Endothelial cell of umbilical vein (primary cell): ENCODE measurements at regions not wholly inside any gene's neighbourhood (a gene's known extent, or its start where the extent isn't known, plus 50 kb on each side); places are given as distances from the start of the nearest gene placed in this dataset.

Source experiments
- BruUV-seq: library from RNA; stranded (reverse); fragments of 400-500 nt; replicated peaks from 2 replicates; lab custom pipeline; 2021; lab: Mats Ljungman, UMichigan
- CTCF ChIA-PET: fragments of 300-600, 350-600 bp; sonication (Branson Sonifier 250); formaldehyde crosslinking; loops from one replicate; lab custom pipeline; 2021; ENCODE audit warnings: antibody characterized with exemption, inconsistent platforms; lab: Charles Lee
- POLR2A ChIA-PET: fragments of 300-600, 350-600 bp; sonication (Branson Sonifier 250); formaldehyde crosslinking; loops from one replicate; lab custom pipeline; 2021; ENCODE audit warnings: antibody characterized with exemption, inconsistent platforms; lab: Charles Lee
- DNase-seq: peaks from one replicate; pipeline ENCODE4 v3.0.0-alpha.2; 2011; ENCODE audit warnings: low read depth, low spot score
- FAIRE-seq: peaks from 2 replicates; lab custom pipeline; 2011; peaks lifted over from hg19 to GRCh38; lab: Jason Lieb, UNC
- H2AFZ ChIP-seq: 2 replicates; pipeline ENCODE4 v1.6.0; 2012; ENCODE audit warnings: low read depth, low read length, control low read depth, inconsistent platforms
- H3K27ac ChIP-seq: 2 replicates; pipeline ENCODE4 v1.5.1; 2011; ENCODE audit warnings: low read depth, mild to moderate bottlenecking, control low read depth, low read length, moderate library complexity; ENCODE audit not compliant: insufficient read depth
- H3K27me3 ChIP-seq, 2 experiments: 2 replicates each; pipeline versions ENCODE4 v1.6.0 to v1.6.1; 2011; ENCODE audit warnings: low read length in 2 of 2, mixed read lengths in 1 of 2; ENCODE audit not compliant: control insufficient read depth in 2 of 2, insufficient read depth in 2 of 2
- H3K36me3 ChIP-seq, 2 experiments: 2 replicates in 1 of 2; 3 replicates in 1 of 2; pipeline ENCODE4 v1.5.1; 2011; ENCODE audit warnings: low read length in 2 of 2, mild to moderate bottlenecking in 1 of 2, moderate library complexity in 1 of 2; ENCODE audit not compliant: control insufficient read depth in 2 of 2, insufficient read depth in 2 of 2; ENCODE audit errors: extremely low read depth in 1 of 2
- H3K4me1 ChIP-seq: 3 replicates; pipeline ENCODE4 v1.5.1; 2011; ENCODE audit warnings: mild to moderate bottlenecking, low read length; ENCODE audit not compliant: control insufficient read depth, insufficient read depth; ENCODE audit errors: extremely low read depth
- H3K4me2 ChIP-seq: 2 replicates; pipeline ENCODE4 v1.6.1; 2011; ENCODE audit warnings: low read length, control low read depth, mixed read lengths; ENCODE audit not compliant: insufficient read depth
- H3K4me3 ChIP-seq, 3 experiments: fragments of 200-600 bp in 1 of 3; sonication (generic), shearing (Covaris generic) in 1 of 3; replicated peaks in 1 of 3; 2 replicates each; pipeline ENCODE4 v1.5.1; 2011 to 2016; ENCODE audit warnings: control low read depth in 3 of 3, low read length in 3 of 3, mild to moderate bottlenecking in 2 of 3, inconsistent platforms in 1 of 3, low read depth in 1 of 3, moderate library complexity in 1 of 3; ENCODE audit not compliant: insufficient read depth in 1 of 3
- H3K79me2 ChIP-seq: 2 replicates; pipeline ENCODE4 v1.6.0; 2012; ENCODE audit warnings: low read length, inconsistent platforms; ENCODE audit not compliant: control insufficient read depth, insufficient read depth
- H3K9ac ChIP-seq: replicated peaks from 2 replicates; pipeline ENCODE3; 2011; ENCODE audit warnings: low read length, control low read depth; ENCODE audit not compliant: insufficient read depth; ENCODE audit errors: extremely low read depth
- H3K9me1 ChIP-seq: replicated peaks from 3 replicates; pipeline ENCODE4 v1.6.0; 2011; ENCODE audit warnings: mild to moderate bottlenecking, low read length; ENCODE audit not compliant: control insufficient read depth, insufficient read depth; ENCODE audit errors: extremely low read depth
- H3K9me3 ChIP-seq: replicated peaks from 2 replicates; pipeline ENCODE4 v1.5.1; 2012; ENCODE audit warnings: low read length, inconsistent platforms; ENCODE audit not compliant: control insufficient read depth, insufficient read depth
- H4K20me1 ChIP-seq: replicated peaks from 2 replicates; pipeline ENCODE3; 2011; ENCODE audit warnings: mild to moderate bottlenecking, low read length; ENCODE audit not compliant: control insufficient read depth, insufficient read depth; ENCODE audit errors: extremely low read depth
- EZH2 ChIP-seq: IDR thresholded peaks from 2 replicates; pipeline ENCODE4 v1.6.1; 2012; ENCODE audit warnings: borderline replicate concordance, low read depth, mild to moderate bottlenecking, moderate library complexity, low read length, inconsistent platforms; ENCODE audit not compliant: severe bottlenecking
- FOS ChIP-seq: IDR thresholded peaks from 2 replicates; pipeline ENCODE4 v1.6.1; 2011; ENCODE audit warnings: mild to moderate bottlenecking, low read length, moderate library complexity, borderline replicate concordance; ENCODE audit not compliant: insufficient read depth
- GATA2 ChIP-seq: IDR thresholded peaks from 2 replicates; pipeline ENCODE4 v1.7.0; 2011; ENCODE audit warnings: low read depth, mild to moderate bottlenecking, moderate library complexity, mixed read lengths, low read length; ENCODE audit not compliant: insufficient read length, insufficient read depth
- JUN ChIP-seq: IDR thresholded peaks from 2 replicates; pipeline ENCODE4 v1.6.1; 2011; ENCODE audit warnings: borderline replicate concordance, low read depth; ENCODE audit not compliant: insufficient read length, insufficient read depth
- MAX ChIP-seq: IDR thresholded peaks from 2 replicates; pipeline ENCODE4 v1.6.1; 2011; ENCODE audit not compliant: insufficient read depth, insufficient read length
- MYC ChIP-seq: IDR thresholded peaks from one replicate; pipeline ENCODE4 v1.6.1; 2011; ENCODE audit warnings: mild to moderate bottlenecking, low read depth, low read length
- POLR2A ChIP-seq: IDR thresholded peaks from 2 replicates; pipeline ENCODE4 v1.6.1; 2012; ENCODE audit warnings: low read depth, mild to moderate bottlenecking, control low read depth, low read length
- POLR2AphosphoS5 ChIP-seq: IDR thresholded peaks from 2 replicates; pipeline ENCODE4 v1.6.1; 2012; ENCODE audit warnings: low read depth, mild to moderate bottlenecking, control low read depth, low read length, moderate library complexity; ENCODE audit not compliant: insufficient read depth
- dilution Hi-C: fragments of 300-500 bp; cut with MboI; formaldehyde crosslinking; loops from one replicate; pipeline ENCODE4 v1.15.0; 2019; ENCODE audit warnings: low sequenced_read_pairs; ENCODE audit not compliant: extremely low pct_ligation_motif_present
- intact Hi-C: fragments of 100-400 bp; cut with micrococcal nuclease; formaldehyde crosslinking; loops from one replicate; pipeline ENCODE4 v1.10.0; 2022
- TF ChIP-seq, protein P1 (sequence below), 2 donors: IDR thresholded peaks; 1 replicate in 1 of 2; 2 replicates in 1 of 2; pipeline ENCODE4 v1.5.1; 2011; ENCODE audit warnings: low read length in 2 of 2, mild to moderate bottlenecking in 2 of 2, moderate library complexity in 2 of 2, control low read depth in 1 of 2, inconsistent platforms in 1 of 2, low read depth in 1 of 2; ENCODE audit not compliant: insufficient read depth in 1 of 2; ENCODE audit errors: extremely low read depth in 1 of 2

DNA sequence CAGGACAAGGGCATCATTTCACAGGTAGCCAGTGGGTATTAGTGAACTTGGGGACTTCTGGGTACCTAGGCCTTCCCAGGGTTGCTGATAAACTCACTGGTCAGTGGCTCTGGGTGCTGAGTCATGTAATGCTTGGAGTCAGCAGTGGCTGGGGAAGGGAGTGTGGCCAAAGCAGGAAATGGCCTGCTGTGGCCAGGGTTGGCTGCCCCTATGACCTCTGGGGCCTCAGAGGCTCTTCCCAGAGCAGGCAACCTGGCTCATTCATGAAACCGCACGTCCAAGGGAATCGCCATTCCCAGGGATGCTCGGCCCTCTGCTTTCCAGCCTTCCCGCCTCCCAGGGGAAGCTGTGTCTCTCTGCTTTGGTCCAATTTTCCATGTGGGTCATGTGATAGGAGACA, 294.9 kb downstream of the DYSF start:
- H3K9ac ChIP-seq: no peak overlapping the region
- dilution Hi-C loops (no loop called here), intact Hi-C loops (no loop called here)
- peaks cover 32% of the 10 kb centered on the region for H3K4me1 ChIP-seq
- peak; percentile 15 for FAIRE-seq
- peak; percentile 23 for TF ChIP-seq POLR2AphosphoS5
- TF ChIP-seq, protein P1, sequence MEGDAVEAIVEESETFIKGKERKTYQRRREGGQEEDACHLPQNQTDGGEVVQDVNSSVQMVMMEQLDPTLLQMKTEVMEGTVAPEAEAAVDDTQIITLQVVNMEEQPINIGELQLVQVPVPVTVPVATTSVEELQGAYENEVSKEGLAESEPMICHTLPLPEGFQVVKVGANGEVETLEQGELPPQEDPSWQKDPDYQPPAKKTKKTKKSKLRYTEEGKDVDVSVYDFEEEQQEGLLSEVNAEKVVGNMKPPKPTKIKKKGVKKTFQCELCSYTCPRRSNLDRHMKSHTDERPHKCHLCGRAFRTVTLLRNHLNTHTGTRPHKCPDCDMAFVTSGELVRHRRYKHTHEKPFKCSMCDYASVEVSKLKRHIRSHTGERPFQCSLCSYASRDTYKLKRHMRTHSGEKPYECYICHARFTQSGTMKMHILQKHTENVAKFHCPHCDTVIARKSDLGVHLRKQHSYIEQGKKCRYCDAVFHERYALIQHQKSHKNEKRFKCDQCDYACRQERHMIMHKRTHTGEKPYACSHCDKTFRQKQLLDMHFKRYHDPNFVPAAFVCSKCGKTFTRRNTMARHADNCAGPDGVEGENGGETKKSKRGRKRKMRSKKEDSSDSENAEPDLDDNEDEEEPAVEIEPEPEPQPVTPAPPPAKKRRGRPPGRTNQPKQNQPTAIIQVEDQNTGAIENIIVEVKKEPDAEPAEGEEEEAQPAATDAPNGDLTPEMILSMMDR (IDR thresholded peaks at IDR 0.05; ENCODE audit: extremely low read depth in 1 of 2, insufficient read depth in 1 of 2, low read depth in 1 of 2, low read length in 2 of 2): no peak
- TF ChIP-seq FOS: peak; percentile 10
- no peaks in the 10 kb centered on the region for H3K9me3 ChIP-seq
- H4K20me1 ChIP-seq: no peaks in the 10 kb centered on the region
- no peak overlapping the region for H3K4me2 ChIP-seq
- H3K27me3 ChIP-seq: peaks cover 0 to 1% of the 10 kb centered on the region in 2 experiments
- ChIA-PET POLR2A (no interaction called here), CTCF (interaction anchor here (1.3 to 2.6 kb wide), 2 partner anchors 50 to 60 kb away, joined by 4 to 11 read pairs; no protein-coding TSS in a partner anchor)
- H3K27ac ChIP-seq: no peak overlapping the region
- H3K79me2 ChIP-seq: no peaks in the 10 kb centered on the region
- H3K9me1 ChIP-seq: no peaks in the 10 kb centered on the region
- peak; percentile 12 for DNase-seq
- no peaks in the 10 kb centered on the region for H3K36me3 ChIP-seq
- no peak overlapping the region for H3K4me3 ChIP-seq
- no TSS peak for BruUV-seq
- no peak overlapping the region for H2AFZ ChIP-seq

DNA sequence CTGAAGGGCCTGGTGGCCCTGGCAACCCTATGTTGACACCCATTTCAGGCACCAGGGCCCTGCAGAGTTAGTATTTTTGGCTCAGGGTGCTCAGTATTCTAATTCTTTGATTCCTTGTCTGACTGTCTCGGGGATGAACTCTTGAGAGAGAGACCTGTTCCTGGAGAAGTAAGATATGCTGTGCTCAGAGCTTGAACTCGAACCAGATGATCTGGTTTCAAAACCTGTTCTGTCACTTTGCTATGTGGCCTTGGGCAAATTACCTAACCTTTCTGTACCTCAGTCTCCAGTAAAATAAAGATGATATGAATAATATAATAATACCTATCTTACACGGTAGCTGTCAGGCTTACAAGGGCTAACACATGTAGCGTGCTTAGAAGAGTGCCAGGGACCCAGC, 294.2 kb downstream of the DYSF start:
- dilution Hi-C loops: no loop called here

More for the DNA sequence above, 294.2 kb downstream of the DYSF start:
- Histone ChIP-seq H3K27ac (peak overlapping the region; percentile 63), H3K4me3 (no peak overlapping the region), H4K20me1 (no peaks in the 10 kb centered on the region), H3K9me1 (no peaks in the 10 kb centered on the region), H3K27me3 (peaks cover 0 to 1% of the 10 kb centered on the region in 2 experiments), H3K9me3 (no peaks in the 10 kb centered on the region), H2AFZ (no peak overlapping the region), H3K9ac (peak overlapping the region; percentile 29), H3K36me3 (no peaks in the 10 kb centered on the region), H3K79me2 (no peaks in the 10 kb centered on the region), H3K4me2 (peak overlapping the region; percentile 24), H3K4me1 (peaks cover 38% of the 10 kb centered on the region)
- FAIRE-seq: no peak
- BruUV-seq: no TSS peak
- DNase-seq: no peak
- POLR2A ChIA-PET: no interaction called here
- CTCF ChIA-PET: interaction anchor here (1.3 to 2.6 kb wide), 2 partner anchors 51 to 59 kb away, joined by 4 to 11 read pairs; no protein-coding TSS in a partner anchor
- intact Hi-C loops: no loop called here
- TF ChIP-seq FOS (no peak), MYC (no peak), EZH2 (no peak), GATA2 (no peak), MAX (no peak), JUN (no peak), POLR2AphosphoS5 (no peak), POLR2A (no peak)
- TF ChIP-seq, protein P1 (IDR thresholded peaks at IDR 0.05; ENCODE audit: extremely low read depth in 1 of 2, insufficient read depth in 1 of 2, low read depth in 1 of 2, low read length in 2 of 2): no peak
